ENCODE measurements at regions not wholly inside any gene's neighbourhood (a gene's known extent, or its start where the extent isn't known, plus 50 kb on each side); places are given as distances from the start of the nearest gene placed in this dataset.
A peak's percentile ranks its signal among the peaks of the same experiment; 100 is the strongest.

- TF ChIP-seq CTCF (IDR thresholded peaks at IDR 0.05; ENCODE audit: low read depth, low read length), result no peak
- no peak for DNase-seq (ENCODE audit: low read depth in 2 of 2)
- no peak overlapping the region for H3K4me3 ChIP-seq (replicated peaks in 1 of 2; ENCODE audit: low read depth in 2 of 2, low read length in 2 of 2)
Measured at GRCh38 chr15:39502082-39502447, 78.8 kb upstream of the THBS1 start.

DNA sequence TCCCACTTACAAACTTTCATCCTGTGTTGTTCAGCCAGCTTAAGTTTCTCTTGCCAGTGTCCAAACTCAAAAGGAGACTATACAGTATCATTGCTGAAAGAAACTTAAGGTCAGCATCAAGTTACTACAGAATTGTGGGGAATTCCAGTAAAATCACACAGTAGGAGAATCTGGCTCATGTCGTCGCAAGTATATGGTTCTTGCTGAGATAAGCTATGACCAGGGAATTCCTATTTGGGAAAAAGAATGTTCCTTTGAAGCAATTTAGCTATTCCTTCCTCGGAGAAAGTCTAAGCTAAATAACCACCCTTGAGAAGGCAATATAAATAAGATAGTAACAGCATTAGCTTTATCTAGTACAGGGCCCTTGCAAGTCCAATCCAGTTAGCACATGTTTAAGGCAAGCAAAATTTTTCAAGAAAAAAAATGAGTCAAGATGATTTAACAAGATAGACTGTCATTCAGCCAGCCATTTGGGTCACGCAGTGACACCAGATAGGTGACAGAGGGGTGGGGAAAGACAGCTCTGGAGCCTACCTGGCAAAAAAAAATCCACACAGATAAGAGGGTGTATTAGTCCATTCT, 78.2 kb upstream of the THBS1 start:
- H3K4me3 ChIP-seq (replicated peaks in 1 of 2; ENCODE audit: low read depth in 2 of 2, low read length in 2 of 2), result no peak overlapping the region
- no peak for TF ChIP-seq CTCF (IDR thresholded peaks at IDR 0.05; ENCODE audit: low read depth, low read length)
- DNase-seq (ENCODE audit: low read depth in 2 of 2), result peak in 1 of 2 donors; percentile 75

GRCh38 chr15:39503526-39503925, 77.4 kb upstream of the THBS1 start:
- no peak for TF ChIP-seq CTCF (IDR thresholded peaks at IDR 0.05; ENCODE audit: low read depth, low read length)
- no peak for DNase-seq (ENCODE audit: low read depth in 2 of 2)
- no peak overlapping the region for H3K4me3 ChIP-seq (replicated peaks in 1 of 2; ENCODE audit: low read depth in 2 of 2, low read length in 2 of 2)

GRCh38 chr15:39504808-39505207, 76.1 kb upstream of the THBS1 start:
- peak; percentile 70 for DNase-seq (ENCODE audit: low read depth in 2 of 2)
- H3K4me3 ChIP-seq (replicated peaks in 1 of 2; ENCODE audit: low read depth in 2 of 2, low read length in 2 of 2), result no peak overlapping the region
- no peak for TF ChIP-seq CTCF (IDR thresholded peaks at IDR 0.05; ENCODE audit: low read depth, low read length)

- peak in 1 of 2 donors; percentile 58 for DNase-seq (ENCODE audit: low read depth in 2 of 2)
- no peak overlapping the region for H3K4me3 ChIP-seq (replicated peaks in 1 of 2; ENCODE audit: low read depth in 2 of 2, low read length in 2 of 2)
- no peak for TF ChIP-seq CTCF (IDR thresholded peaks at IDR 0.05; ENCODE audit: low read depth, low read length)
Measured at GRCh38 chr15:39506146-39506545, 74.7 kb upstream of the THBS1 start.

DNA sequence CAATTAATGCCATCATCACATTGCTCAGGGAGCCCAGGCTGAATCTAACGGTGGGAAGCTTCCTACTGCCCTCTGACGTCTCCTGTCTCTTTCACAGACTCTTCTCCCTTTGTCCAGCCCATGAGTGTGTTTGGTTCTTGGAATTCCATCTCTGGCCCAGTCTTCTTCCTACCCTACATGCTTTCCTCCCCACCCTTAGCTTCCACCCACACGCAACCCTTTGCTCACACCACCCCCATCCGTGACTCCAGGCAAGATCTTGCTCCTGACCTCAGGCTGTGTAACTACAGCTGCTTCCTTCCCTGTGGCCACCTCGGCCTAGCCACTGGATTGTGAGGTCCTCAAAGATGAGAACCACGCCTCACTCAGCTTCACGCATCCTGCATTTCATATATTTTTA, 72.3 kb upstream of the THBS1 start:
- H3K4me3 ChIP-seq (replicated peaks in 1 of 2; ENCODE audit: low read depth in 2 of 2, low read length in 2 of 2), result no peak overlapping the region
- no peak for TF ChIP-seq CTCF (IDR thresholded peaks at IDR 0.05; ENCODE audit: low read depth, low read length)
- no peak for DNase-seq (ENCODE audit: low read depth in 2 of 2)

All from cardiac fibroblast (primary cell).